Mucosa of gallbladder (tissue), 1 donor: ENCODE measurements at regions not wholly inside any gene's neighbourhood (a gene's known extent, or its start where the extent isn't known, plus 50 kb on each side); places are given as distances from the start of the nearest gene placed in this dataset.

Experiments
- DNase-seq: peaks from one replicate; pipeline ENCODE4 v3.0.0-alpha.2; 2020; ENCODE audit warnings: low spot score
- donor health status: DM: no; HTN: no; CAD: no.

DNA sequence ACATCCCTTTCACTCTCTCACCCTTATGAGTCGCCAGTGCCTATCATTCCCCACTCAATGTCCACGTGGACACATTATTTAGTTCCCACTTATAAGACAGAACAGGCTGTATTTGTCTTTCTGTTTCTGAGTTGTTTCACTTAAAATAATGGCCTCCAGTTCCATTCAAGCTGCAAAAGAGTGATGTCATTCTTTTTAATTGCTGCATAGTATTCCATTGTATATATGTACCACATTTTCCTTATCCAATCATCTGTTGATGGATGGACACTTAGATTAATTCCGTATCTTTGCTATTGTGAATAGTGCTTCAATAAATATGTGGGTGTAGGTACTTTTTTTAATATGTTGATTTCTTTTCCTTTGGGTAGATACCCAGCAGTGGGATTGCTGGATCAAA, 79.1 kb downstream of the ZNF365 start:
- DNase-seq, result no peak

DNA sequence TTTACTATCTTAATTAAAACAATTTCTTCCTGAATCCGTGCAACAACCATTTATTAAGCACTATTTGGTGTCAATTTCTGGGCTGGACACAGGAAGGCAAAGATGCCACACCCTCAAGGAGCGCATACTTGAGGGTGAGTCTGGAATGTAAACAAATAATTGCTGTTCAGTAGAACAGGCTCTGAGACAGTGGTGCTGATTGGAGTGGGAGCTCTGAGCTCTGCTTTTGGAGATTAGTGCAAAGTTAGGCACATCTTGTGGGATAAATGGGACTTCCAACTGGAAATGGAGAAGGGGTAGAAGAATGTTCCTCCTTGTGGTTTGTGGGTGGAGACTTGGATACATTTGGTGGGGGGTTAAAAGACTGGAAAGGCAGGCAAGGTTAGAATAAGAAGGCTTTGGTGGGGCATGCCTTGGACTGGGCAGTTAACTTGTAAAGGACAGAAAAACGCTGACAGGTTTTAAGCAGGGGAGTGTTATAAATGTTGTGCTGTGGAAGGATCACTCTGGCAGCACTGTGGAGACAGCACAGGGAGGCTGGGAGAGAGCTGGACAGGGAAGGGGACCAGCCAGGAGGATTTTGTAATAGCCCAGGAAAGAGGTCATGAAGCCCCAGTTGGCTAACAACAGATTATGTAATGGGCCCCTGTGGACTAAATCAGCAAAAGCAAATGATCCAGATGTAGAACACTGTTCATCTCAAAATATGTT, 80.7 kb downstream of the ZNF365 start:
- peak; percentile 20 for DNase-seq

DNA sequence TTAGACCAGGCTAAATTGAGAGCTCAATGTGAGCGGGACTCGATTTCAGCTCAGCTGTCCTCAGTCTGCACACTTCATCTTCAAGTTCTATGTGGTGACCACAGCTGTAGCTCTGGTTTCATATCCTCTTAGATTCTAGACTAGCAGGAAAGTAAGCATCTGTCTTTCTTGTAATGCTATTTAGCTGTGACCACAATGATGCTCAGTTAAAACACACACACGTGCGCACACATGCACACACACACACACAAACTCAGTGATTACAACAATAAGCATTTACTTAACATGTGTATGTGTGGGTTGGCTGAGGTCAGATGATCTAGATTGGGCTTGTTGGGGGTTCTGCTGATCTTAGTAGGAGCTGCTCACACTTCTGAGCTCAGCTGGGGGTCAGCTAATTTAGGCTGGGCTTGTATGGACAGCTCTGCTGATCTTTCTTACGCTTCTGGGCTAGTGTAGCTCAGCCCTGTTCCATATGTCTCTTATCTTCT, 82.5 kb downstream of the ZNF365 start:
- DNase-seq, result no peak

DNA sequence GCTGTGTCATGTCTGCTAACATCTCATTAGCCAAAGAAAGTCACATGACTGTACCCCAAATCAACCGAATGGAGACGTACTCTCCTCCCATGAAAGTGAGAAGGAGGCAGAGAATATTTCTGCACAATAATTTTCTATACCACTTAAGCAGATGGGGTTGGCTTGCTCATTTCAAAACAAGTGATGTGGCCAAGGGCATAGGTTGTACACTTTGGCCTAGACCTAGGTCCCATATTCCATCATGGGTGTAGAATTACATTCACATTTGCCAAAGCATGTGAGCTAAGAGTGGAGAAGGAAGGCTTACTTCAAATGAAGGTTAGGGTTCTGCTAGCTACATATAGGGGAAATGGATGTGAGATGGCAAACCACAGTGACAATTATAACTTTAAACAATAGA, 83.0 kb downstream of the ZNF365 start:
- no peak for DNase-seq

DNA sequence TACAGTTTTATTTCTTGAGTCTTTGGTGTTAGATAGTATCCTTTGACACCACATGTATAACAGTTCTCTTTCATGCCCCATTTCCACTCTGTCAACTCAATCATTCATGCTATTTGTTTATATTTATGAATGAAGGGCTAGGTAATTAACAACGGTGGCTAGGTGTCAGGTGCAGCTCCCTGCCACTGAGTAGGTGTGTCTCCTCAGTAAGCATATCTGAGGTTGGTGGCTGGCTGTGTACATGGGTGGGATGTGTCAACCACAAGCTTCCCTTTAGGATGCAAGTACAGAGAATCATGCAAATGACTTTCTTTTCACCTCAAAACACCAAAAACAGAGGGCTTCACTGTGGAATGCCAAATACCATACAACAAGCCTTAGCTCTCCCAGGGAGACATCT, 83.4 kb downstream of the ZNF365 start:
- no peak for DNase-seq

GRCh38 chr10:62459072-62459471, 84.9 kb downstream of the ZNF365 start:
- DNase-seq, result peak; percentile 22

GRCh38 chr10:62459500-62459899, 85.3 kb downstream of the ZNF365 start:
- DNase-seq, result no peak

DNA sequence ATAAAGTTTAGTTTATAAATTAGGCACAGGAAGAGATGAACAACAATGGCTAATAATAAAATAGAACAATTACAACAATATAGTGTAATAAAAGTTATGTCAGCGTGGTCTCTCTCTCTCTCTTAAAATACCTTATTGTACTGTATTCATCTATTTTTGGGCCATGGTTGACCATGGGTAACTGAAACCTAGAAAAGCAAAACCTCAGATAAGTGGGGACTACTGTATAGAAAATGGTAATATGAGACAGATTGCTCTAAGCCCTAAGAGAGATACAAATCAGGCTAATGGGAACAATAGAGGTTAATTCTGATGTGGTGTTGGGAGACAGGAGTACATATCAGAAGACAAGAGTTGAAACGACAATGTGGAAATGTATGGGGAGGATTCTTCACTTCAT, 86.2 kb downstream of the ZNF365 start:
- no peak for DNase-seq

DNA sequence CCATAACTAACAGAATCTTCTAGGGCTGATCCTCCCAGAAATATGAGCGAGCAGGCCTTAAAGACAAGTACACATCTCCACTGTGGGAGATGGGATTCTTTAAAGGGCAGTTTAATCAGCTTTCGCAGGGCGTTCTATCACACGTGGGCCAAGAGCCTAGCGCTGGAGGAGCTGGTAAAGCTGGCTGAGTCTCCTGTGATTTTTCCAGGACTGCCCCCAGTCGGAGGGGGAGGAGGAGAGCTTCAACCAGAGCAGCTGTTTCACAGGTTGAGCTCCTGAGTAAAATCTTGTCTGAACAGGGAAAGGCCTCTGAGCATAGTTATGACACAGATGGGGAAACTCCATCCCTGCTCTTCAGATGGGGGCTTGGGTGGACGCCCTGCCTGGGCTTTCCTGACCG, 87.0 kb downstream of the ZNF365 start:
- DNase-seq, result no peak

DNA sequence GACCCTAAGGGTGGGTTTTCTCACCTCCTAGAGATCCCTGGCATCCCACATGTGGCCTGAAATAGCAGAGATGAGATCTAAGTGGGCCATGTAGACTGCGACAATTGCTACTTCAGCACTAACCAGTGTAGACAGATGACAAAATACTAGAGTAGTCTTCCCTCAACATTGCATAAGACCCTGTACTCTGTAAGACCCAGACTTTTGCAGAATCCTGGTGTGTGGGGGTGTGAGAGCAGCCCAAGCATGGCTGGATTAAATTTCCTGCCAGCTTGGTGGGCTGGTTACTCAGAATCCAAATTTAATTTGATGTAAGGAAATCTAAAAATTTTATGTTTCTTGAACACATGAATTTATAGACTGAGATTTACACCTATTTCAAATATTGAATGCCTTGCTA, 88.3 kb downstream of the ZNF365 start:
- no peak for DNase-seq

DNA sequence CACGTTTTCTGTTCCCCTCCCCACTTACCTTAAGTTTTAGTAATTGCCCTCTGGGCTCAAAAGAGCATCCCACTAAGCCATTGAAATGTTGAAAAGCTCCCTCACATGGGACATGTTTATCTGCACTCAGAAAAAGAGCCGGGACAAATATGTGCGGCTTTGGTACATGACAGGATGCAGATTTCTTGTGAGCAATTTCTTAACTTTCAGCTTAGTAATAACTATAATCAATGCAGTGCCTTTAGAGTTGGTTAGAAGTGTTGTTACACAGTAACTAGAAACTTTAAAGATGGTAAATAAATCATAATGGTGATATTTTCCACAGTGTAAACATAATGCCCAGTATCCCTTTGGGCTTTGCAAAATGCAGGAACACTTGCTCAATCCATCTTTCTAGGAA, 89.2 kb downstream of the ZNF365 start:
- DNase-seq, result no peak

GRCh38 chr10:62464308-62464707, 90.1 kb downstream of the ZNF365 start:
- no peak for DNase-seq

DNA sequence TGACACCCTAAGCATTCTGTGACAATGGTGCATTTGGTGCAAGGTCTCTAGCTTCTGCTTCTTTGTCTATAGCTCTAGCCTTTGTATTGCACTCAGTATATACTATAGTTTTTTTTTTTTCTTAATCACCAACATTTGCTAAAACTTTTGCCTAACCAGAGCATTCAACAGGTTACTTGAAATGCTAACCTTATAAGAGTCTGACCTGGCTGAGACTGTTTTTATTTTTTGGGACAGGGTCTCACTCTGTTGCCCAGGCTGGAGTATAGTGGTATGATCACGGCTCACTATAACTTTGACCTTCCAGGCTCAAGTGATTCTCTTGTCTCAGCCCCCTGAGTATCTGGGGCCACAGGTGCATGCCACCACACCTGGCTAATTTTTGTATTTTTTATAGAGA, 92.4 kb downstream of the ZNF365 start:
- no peak for DNase-seq

DNA sequence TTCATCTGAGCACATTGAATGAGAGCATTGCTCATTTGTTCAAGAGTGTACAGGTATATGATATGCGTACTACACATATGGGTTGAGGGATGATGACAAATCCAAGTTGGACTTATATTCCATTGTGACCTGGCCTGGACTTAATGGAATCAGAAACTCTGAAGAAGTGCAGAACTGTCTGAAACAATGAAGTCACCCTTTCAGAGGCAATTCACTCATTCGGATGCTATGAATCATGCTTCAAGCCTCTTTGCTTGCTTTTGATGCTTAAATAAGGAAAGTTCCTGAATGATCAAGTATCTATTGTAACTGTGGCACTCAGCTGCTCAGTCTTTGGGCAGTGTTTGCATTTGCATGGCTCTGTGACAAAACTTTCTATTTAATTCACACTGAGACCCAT, 93.4 kb downstream of the ZNF365 start:
- no peak for DNase-seq

DNA sequence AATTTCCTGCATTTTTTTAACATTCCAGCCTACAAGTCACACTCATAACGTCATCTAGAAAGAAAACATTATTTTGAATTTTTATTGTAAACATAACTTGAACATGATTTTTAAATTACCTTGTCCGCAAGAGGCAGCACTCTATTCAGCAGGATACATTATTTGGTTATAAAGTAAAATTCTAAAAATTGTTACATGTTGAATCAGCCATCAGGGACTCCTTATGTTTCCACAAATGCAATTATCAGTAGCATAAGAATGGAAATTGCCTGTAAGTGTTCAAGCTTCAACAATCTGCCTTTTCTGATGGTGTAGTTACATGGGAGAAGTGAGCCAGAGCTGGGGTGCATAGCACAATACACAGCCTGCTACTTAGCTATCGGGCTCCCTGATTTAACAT, 97.5 kb downstream of the ZNF365 start:
- DNase-seq, result no peak

GRCh38 chr10:62473241-62473640, 99.1 kb downstream of the ZNF365 start:
- no peak for DNase-seq

DNA sequence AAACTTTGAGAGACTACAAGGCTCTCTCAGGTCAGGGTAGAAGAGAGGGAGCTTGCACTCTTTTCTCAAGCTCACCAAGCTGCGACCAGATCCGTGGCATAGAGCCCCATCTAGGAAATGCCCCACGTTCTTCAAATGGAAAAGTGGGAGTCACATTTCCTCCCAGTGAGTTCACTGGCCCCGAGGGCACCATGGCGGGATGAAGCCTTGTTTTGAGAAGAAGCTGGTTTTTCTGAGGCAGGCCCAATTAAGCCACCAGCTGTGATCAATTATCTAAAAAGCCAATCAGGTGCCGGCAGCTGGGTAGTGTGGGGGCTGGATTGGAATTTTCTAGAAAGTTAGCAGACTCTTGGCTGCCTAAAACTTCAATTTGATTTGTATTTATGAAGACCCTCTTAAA, 101.4 kb downstream of the ZNF365 start:
- DNase-seq, result no peak

GRCh38 chr10:62479523-62479922, 105.4 kb downstream of the ZNF365 start:
- no peak for DNase-seq

DNA sequence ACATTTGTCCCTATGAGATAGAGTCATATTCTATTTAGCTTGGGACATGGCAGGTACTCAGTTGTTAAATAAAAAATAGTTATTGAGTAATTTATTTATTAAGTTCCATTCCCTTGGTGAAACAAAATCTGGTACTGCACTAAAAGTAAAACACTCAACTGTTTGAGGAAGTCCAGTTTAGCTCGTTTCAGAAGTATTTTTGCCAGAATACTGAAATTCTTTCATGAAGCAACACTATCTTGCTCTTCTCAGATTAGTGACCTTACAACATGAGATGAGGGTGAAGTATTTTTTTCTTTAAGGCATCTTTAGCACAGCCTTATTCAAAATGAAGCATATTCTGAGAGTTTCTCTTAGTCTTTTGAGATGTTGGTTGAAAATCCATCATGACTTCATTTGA, 106.0 kb downstream of the ZNF365 start:
- no peak for DNase-seq

GRCh38 chr10:62482581-62482980, 108.4 kb downstream of the ZNF365 start:
- no peak for DNase-seq

GRCh38 chr10:62491597-62491996, 117.4 kb downstream of the ZNF365 start:
- DNase-seq, result no peak

DNA sequence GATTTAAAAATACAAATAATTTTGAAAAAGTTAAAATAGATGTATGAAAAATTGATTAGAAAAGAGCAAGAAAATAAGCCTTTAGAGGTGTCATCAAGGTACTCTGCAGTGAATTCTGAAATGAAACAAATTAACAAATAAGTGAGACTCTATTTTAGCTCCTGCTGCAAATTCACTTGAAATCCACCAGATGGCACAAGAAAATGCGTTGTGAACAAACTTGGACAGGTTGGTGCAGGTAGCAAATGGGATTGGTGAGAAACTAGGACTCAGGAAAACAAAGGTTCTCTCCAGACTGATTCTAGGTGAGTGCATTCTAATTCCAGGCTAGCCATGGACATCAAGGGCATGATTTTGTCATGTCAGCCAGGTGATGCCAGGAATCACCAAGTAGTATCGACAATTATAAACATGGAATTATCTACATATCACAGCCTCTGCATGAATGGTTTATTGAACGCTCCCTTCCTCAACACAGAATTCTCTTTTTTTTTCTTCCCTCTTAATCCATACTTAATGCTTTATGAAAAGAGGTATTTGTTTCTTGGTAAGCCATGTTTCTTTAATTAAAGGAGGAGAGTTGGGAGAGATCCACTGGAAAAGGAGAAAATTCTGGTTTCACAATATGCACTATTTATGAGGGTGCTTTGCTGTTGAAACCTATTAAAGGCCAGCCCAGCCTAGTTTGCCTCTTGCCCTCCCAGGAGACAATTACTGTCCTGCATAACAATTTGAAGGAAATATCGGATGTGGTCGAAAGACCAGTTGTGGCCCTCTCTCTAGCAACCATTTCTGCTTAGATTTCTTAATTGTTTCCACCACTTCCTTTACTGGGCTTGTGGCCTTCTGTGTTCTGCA, 118.1 kb downstream of the ZNF365 start:
- no peak for DNase-seq

DNA sequence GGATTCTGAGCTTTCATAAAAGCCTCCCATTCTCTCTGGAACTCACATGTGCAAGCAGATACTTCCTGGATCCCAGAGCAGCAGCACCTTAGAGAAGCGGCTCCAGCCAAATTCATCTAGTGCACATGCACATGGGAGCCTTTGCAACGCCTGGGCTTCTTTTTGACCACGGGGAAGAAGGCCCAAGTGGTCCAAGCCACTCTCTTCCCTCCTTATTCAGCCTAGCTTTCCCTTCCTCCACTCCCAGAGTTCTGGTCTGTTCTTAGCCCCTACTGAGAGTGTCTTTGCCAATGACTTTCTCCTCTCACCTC, 118.7 kb downstream of the ZNF365 start:
- DNase-seq, result no peak
